Ovary (tissue), 3 donors: ENCODE measurements at regions not wholly inside any gene's neighbourhood (a gene's known extent, or its start where the extent isn't known, plus 50 kb on each side); places are given as distances from the start of the nearest gene placed in this dataset.

Experiments
- POLR2A ChIP-seq: fragments of 450-650 bp; IDR thresholded peaks from one replicate; pipeline ENCODE4 v1.6.1; 2017; ENCODE audit warnings: antibody characterized with exemption, mild to moderate bottlenecking, moderate library complexity
- TF ChIP-seq, protein P1 (sequence below), 3 donors: fragments of 450-650 bp in 2 of 3; fragments of 200-600 bp in 1 of 3; IDR thresholded peaks; one replicate each; pipeline versions ENCODE4 v1.5.1 to v1.8.0; 2016 to 2022; ENCODE audit warnings: antibody characterized with exemption in 3 of 3, mild to moderate bottlenecking in 1 of 3
- donor health status: DM: no; HTN: no; CAD: no.

DNA sequence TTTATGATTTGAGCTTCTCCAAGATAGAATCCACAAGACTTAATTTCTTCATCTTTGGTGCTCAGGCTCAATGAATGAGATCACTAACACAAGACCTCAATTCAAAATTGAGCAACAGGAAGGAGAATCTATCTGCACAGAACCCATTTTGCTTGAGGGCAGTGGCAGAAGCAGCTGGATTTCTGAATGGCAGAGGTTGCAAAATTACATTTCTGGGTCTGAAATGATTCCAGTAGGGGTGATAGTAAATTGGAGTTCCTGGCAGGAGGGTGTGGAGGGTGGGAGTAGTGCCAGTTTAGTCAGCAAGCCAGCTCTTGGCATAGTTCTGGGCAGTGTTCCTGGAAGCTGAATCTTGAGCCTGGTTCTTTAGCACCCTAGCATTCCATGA, 281.1 kb downstream of the SLC7A11 start:
- TF ChIP-seq, protein P1, sequence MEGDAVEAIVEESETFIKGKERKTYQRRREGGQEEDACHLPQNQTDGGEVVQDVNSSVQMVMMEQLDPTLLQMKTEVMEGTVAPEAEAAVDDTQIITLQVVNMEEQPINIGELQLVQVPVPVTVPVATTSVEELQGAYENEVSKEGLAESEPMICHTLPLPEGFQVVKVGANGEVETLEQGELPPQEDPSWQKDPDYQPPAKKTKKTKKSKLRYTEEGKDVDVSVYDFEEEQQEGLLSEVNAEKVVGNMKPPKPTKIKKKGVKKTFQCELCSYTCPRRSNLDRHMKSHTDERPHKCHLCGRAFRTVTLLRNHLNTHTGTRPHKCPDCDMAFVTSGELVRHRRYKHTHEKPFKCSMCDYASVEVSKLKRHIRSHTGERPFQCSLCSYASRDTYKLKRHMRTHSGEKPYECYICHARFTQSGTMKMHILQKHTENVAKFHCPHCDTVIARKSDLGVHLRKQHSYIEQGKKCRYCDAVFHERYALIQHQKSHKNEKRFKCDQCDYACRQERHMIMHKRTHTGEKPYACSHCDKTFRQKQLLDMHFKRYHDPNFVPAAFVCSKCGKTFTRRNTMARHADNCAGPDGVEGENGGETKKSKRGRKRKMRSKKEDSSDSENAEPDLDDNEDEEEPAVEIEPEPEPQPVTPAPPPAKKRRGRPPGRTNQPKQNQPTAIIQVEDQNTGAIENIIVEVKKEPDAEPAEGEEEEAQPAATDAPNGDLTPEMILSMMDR (IDR thresholded peaks at IDR 0.05), result no peak
- TF ChIP-seq POLR2A, result no peak
